GM06990 (cell line): ENCODE measurements at regions not wholly inside any gene's neighbourhood (a gene's known extent, or its start where the extent isn't known, plus 50 kb on each side); places are given as distances from the start of the nearest gene placed in this dataset.

ENCODE experiments used
- DNase-seq: peaks from one replicate; pipeline ENCODE4 v3.0.0-alpha.2; 2011; ENCODE audit not compliant: insufficient read length; ENCODE audit errors: extremely low read depth
- H3K27me3 ChIP-seq: replicated peaks from 2 replicates; pipeline ENCODE4 v1.6.0; 2011; ENCODE audit warnings: low read length; ENCODE audit not compliant: control insufficient read depth, insufficient read depth
- H3K36me3 ChIP-seq: 2 replicates; pipeline ENCODE4 v1.5.1; 2011; ENCODE audit warnings: low read length; ENCODE audit not compliant: control insufficient read depth, insufficient read depth
- H3K4me3 ChIP-seq: replicated peaks from 2 replicates; pipeline ENCODE4 v1.5.1; 2011; ENCODE audit warnings: low read depth, mild to moderate bottlenecking, control low read depth, low read length
- CTCF ChIP-seq: IDR thresholded peaks from 2 replicates; pipeline ENCODE4 v1.5.1; 2011; ENCODE audit warnings: low read length, control low read depth, mild to moderate bottlenecking, inconsistent platforms; ENCODE audit not compliant: insufficient read depth, poor library complexity, severe bottlenecking

GRCh38 chr3:127099982-127100381 is 92.9 kb upstream of the PRR23E start:
- H3K4me3 ChIP-seq: no peak overlapping the region
- H3K27me3 ChIP-seq: no peaks in the 10 kb centered on the region; the same call in 1 of the 2 replicates
- DNase-seq: no peak
- H3K36me3 ChIP-seq: no peaks in the 10 kb centered on the region
- TF ChIP-seq CTCF: no peak

- TF ChIP-seq CTCF: no peak
- no peaks in the 10 kb centered on the region for H3K36me3 ChIP-seq
- H3K4me3 ChIP-seq: no peak overlapping the region
- no peaks in the 10 kb centered on the region; the same call in 1 of the 2 replicates for H3K27me3 ChIP-seq
- DNase-seq: no peak
These were observed 92.2 kb upstream of the PRR23E start for GRCh38 chr3:127100459-127101410.

DNA sequence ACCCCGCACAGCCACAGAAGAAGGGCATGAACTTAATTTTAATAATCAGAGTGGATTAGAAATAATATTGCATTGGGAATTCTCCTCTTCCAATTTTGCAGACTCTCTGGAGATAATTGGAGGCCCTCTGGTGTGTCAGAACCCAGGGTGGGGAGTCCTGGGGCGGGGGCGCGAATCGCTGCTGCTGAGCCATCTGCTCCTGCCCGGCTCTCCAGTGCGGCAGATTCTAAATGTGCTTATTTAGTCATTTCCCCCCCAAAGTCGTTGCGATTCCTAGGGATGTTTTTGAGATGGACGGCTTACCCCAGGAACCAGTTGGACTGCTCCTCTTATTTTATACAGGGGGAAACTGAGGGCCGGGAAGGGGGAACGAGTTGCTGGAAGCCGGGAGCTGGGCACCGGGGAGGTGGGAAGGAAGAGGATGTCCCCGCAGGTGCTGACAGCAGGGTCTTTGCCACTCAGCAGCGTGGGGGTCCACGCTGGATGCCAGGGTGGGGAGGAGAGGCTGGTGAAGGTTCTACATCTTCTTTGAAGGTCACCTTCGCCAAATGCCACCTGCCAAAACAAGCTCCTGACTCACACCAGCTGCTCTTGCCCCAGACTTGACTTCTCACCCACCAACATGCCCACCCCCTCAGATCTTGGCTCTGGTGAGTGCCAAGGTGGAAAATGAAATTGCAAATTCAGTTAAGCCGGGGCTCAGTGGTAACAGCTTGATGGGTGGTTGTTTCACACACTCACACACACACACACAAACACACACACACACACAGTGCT is 91.3 kb upstream of the PRR23E start:
- no peak for TF ChIP-seq CTCF
- no peak for DNase-seq
- Histone ChIP-seq H3K4me3 (no peak overlapping the region), H3K27me3 (no peaks in the 10 kb centered on the region; the same call in 1 of the 2 replicates), H3K36me3 (no peaks in the 10 kb centered on the region)

- Histone ChIP-seq H3K4me3 (no peak overlapping the region), H3K36me3 (no peaks in the 10 kb centered on the region), H3K27me3 (no peaks in the 10 kb centered on the region; the same call in 1 of the 2 replicates)
- DNase-seq: no peak
- TF ChIP-seq CTCF: no peak
These were observed 90.8 kb upstream of the PRR23E start for GRCh38 chr3:127102188-127102520.

DNA sequence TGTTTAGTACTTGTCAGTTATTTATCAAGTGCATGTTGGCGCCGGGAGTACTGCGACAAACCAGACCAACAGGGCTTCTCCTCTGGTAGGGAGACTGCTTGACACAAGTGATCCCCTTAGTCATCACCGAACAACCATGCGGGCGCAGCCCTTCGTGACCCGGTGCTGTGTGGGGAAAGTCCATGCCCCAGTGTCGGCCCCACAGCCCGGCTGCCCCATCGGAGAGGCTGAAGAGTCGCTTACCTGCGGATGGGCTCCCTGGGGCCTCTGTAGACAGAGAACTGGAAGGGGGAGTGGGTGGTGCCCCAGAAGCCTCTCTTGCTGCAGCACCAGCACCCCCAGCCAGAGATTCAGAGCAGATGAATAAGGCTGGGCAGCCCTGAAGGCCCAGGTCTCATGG is 90.3 kb upstream of the PRR23E start:
- no peak for DNase-seq
- TF ChIP-seq CTCF: no peak
- Histone ChIP-seq H3K27me3 (0 out of 2 replicates have a peak, but pooled peaks cover 2% of the 10 kb centered on the region), H3K36me3 (no peaks in the 10 kb centered on the region), H3K4me3 (no peak overlapping the region)
